Chondrocyte (in vitro differentiated cells): ENCODE measurements at regions not wholly inside any gene's neighbourhood (a gene's known extent, or its start where the extent isn't known, plus 50 kb on each side); places are given as distances from the start of the nearest gene placed in this dataset.

ENCODE experiments used
- DNase-seq: peaks from one replicate; pipeline ENCODE4 v3.0.0; 2021; ENCODE audit warnings: mixed read lengths, low spot score
- H3K27ac Mint-ChIP-seq: one replicate; pipeline ENCODE4 v1.8.0; 2021; ENCODE audit warnings: mild to moderate bottlenecking, moderate library complexity, mixed read lengths; ENCODE audit not compliant: unreplicated experiment
- H3K27me3 Mint-ChIP-seq: 2 replicates; pipeline ENCODE4 v1.8.0; 2021; ENCODE audit warnings: low read depth, mixed read lengths
- H3K36me3 Mint-ChIP-seq: 2 replicates; pipeline ENCODE4 v1.8.0; 2021; ENCODE audit warnings: low read depth, mixed read lengths
- H3K4me1 Mint-ChIP-seq: 2 replicates; pipeline ENCODE4 v1.8.0; 2021; ENCODE audit warnings: low read depth, mild to moderate bottlenecking, mixed read lengths
- H3K4me3 Mint-ChIP-seq: one replicate; pipeline ENCODE4 v1.8.0; 2021; ENCODE audit warnings: mild to moderate bottlenecking, moderate library complexity, mixed read lengths; ENCODE audit not compliant: unreplicated experiment
- H3K9me3 Mint-ChIP-seq: 2 replicates; pipeline ENCODE4 v1.8.0; 2021; ENCODE audit warnings: low read depth, mixed read lengths
- TF ChIP-seq, protein P1 (sequence below): fragments of 200-600 bp; sonication (generic); IDR thresholded peaks from 2 replicates; pipeline ENCODE4 v1.5.0; 2021; ENCODE audit warnings: antibody characterized with exemption, mild to moderate bottlenecking, moderate library complexity

DNA sequence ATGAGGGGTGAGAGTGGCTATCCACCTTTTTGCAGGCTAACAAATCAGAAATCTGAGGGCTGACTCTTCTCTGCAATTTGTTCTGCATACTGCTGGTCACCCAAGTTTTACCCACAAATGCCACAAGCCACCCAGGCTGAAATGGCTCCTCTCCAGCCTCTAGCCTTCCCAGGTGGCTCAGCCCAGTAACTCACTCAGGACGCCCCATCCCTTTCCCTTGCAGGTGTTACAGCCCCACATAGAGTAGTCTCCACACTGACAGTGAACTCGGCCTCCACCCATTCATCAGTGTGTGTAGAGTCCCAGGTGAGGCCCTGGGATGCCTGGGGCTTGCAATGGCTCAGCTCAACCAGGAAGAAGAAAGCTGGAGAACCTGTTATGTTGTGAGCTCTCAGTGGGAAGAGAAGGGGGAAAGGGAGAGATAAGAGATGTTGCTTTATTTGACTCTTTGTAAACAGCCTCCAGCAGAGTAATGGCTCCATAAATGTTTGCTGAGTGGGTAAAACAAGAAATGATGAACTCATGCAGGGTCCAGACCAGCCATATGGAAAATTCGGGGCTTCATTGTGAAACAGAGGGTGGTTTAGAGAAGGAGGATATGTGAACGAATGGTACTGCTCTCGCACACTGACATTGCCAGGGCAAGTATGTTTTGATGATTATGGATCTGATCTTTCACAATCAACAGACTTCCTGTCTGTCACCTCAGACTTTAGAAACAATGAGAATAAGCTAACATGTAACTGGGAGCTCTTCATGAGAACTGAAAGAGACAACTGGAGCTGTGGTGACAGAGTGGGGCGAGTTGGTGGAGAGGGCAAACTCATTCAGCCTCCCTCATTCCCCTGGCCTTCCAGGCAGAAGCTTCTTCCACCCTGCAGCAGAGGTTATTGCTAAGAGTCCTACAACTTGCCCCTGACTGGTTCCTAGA is 74.2 kb upstream of the RFC3 start:
- Mint-ChIP-seq H3K27ac (no peak overlapping the region), H3K36me3 (no peaks in the 10 kb centered on the region), H3K27me3 (no peaks in the 10 kb centered on the region), H3K9me3 (peaks cover 2% of the 10 kb centered on the region), H3K4me1 (peaks cover 10% of the 10 kb centered on the region), H3K4me3 (no peak overlapping the region)
- DNase-seq, result no peak
- TF ChIP-seq, protein P1, sequence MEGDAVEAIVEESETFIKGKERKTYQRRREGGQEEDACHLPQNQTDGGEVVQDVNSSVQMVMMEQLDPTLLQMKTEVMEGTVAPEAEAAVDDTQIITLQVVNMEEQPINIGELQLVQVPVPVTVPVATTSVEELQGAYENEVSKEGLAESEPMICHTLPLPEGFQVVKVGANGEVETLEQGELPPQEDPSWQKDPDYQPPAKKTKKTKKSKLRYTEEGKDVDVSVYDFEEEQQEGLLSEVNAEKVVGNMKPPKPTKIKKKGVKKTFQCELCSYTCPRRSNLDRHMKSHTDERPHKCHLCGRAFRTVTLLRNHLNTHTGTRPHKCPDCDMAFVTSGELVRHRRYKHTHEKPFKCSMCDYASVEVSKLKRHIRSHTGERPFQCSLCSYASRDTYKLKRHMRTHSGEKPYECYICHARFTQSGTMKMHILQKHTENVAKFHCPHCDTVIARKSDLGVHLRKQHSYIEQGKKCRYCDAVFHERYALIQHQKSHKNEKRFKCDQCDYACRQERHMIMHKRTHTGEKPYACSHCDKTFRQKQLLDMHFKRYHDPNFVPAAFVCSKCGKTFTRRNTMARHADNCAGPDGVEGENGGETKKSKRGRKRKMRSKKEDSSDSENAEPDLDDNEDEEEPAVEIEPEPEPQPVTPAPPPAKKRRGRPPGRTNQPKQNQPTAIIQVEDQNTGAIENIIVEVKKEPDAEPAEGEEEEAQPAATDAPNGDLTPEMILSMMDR, result no peak

GRCh38 chr13:33744589-33745369 is 73.2 kb upstream of the RFC3 start:
- Mint-ChIP-seq H3K27me3 (no peaks in the 10 kb centered on the region), H3K4me1 (peaks cover 9% of the 10 kb centered on the region), H3K9me3 (peaks cover 2% of the 10 kb centered on the region), H3K4me3 (no peak overlapping the region), H3K27ac (no peak overlapping the region), H3K36me3 (no peaks in the 10 kb centered on the region)
- DNase-seq, result no peak
- TF ChIP-seq, protein P1, result no peak

DNA sequence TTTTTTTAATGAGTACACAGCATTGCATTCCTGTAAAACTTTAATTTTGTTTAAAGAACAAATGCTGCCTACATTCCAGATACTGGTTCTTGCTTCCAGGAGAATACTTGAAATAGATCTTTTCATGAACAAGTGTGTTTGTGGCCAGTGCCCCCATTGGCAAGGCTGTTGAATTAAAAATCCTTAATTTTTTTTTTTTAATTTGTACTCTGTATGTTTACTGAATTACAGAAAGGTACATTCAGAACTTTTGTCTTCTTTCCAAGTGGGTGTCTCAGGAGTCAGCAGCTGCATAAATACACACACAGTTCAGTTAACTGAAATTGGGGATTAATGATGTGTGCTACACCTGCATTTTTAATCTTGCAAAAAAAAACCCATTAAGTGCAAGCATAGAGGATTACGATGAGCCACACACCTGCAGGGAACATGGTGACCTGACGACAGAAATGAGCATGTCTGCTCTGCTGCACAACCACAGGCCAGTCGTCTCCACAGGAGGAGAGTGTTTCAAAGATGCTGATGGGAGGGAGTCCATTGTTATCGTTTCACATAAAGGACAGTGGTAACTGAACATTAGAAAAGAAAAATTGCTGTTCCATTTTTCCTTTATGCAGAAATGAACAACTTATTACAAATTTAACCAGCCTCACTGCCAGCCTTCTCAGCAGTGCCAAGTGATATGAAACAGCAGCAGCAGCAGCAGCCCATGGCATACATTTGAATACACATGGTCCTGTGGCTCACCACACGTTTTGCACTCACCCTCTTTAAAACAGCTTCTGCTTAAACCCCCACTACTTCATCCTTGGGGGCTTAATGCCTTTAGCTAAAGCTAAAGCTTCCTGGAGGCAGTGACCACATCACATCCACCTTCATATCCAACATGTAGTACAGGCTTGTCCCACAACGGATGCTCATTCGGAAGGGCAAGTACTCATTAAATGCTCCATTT is 72.3 kb upstream of the RFC3 start:
- no peak for DNase-seq
- no peaks in the 10 kb centered on the region for H3K27me3 Mint-ChIP-seq
- H3K4me3 Mint-ChIP-seq, result no peak overlapping the region
- no peaks in the 10 kb centered on the region for H3K36me3 Mint-ChIP-seq
- peaks cover 2% of the 10 kb centered on the region for H3K9me3 Mint-ChIP-seq
- TF ChIP-seq, protein P1, result no peak
- no peak overlapping the region for H3K27ac Mint-ChIP-seq
- peaks cover 4% of the 10 kb centered on the region for H3K4me1 Mint-ChIP-seq

DNA sequence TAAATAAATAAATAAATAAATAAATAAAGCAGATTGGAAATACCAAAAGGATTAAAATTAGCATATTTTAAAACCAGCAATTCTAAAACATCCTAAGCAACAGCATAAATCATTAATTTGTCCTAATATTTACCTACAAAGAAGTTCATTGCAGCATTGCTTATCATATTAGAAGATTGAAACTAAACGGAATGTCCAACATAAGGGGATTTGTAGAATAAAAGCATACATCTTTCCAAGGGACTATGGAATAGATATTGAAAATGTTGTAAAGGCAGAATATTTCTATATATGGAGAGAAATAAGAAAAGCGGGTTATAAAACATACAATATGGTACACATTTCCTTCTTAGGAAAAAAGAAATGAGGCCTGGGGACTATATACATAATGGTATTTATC is 71.1 kb upstream of the RFC3 start:
- Mint-ChIP-seq H3K4me1 (peaks cover 4% of the 10 kb centered on the region), H3K9me3 (no peaks in the 10 kb centered on the region), H3K27me3 (no peaks in the 10 kb centered on the region), H3K36me3 (no peaks in the 10 kb centered on the region), H3K4me3 (no peak overlapping the region), H3K27ac (no peak overlapping the region)
- DNase-seq, result no peak
- TF ChIP-seq, protein P1, result no peak
